ENCODE measurements at regions not wholly inside any gene's neighbourhood (a gene's known extent, or its start where the extent isn't known, plus 50 kb on each side); places are given as distances from the start of the nearest gene placed in this dataset.
A peak's percentile ranks its signal among the peaks of the same experiment; 100 is the strongest.

DNA sequence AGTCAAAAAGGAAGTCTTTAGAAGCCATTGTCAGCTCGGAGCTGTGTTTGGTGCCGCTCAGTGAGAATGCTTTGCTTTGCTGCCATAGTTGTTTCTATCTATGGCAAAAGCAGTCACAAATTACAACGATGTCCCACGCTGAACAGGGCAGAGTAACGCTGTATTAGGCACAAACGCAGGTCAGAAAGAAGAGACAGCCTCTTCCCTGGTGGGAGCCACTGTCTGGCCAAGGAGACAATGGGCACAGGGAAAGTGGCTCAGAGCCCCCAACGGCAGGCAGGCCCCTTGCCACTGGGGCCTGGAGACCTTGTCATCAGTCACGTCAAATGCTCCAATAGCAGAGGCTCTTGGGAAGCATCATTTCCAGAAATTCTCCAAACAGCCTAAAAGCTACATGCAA, 244.2 kb downstream of the TEX29 start:
- H3K27ac Mint-ChIP-seq, result no peak overlapping the region
- POLR2A ChIA-PET, result no interaction called here
- no peak for ATAC-seq
- no peak overlapping the region for H3K4me3 Mint-ChIP-seq
- DNase-seq, result no peak
- H3K27me3 Mint-ChIP-seq, result peaks cover 2 to 65% (median 28%) of the 10 kb centered on the region in 5 donors
- H3K4me1 Mint-ChIP-seq, result peaks cover 0 to 3% (median 0%) of the 10 kb centered on the region in 4 donors
- H3K36me3 Mint-ChIP-seq, result peaks cover 0 to 8% (median 0%) of the 10 kb centered on the region in 3 donors
- peaks cover 0 to 9% (median 0%) of the 10 kb centered on the region in 9 donors for H3K9me3 Mint-ChIP-seq

GRCh38 chr13:111565400-111565799, 245.0 kb downstream of the TEX29 start:
- H3K36me3 Mint-ChIP-seq, result peaks cover 0 to 8% (median 0%) of the 10 kb centered on the region in 3 donors
- H3K9me3 Mint-ChIP-seq, result peaks cover 0 to 10% (median 0%) of the 10 kb centered on the region in 9 donors
- no peak overlapping the region for H3K27ac Mint-ChIP-seq

GRCh38 chr13:111566567-111566966, 246.1 kb downstream of the TEX29 start:
- peaks cover 0 to 13% (median 0%) of the 10 kb centered on the region in 9 donors for H3K9me3 Mint-ChIP-seq
- peaks cover 0 to 8% (median 0%) of the 10 kb centered on the region in 3 donors for H3K36me3 Mint-ChIP-seq
- no peaks in the 10 kb centered on the region for H3K4me1 Mint-ChIP-seq
- POLR2A ChIA-PET, result no interaction called here
- peaks cover 2 to 62% (median 24%) of the 10 kb centered on the region in 5 donors for H3K27me3 Mint-ChIP-seq
- H3K4me3 Mint-ChIP-seq, result no peak overlapping the region
- ATAC-seq (no peak), DNase-seq (no peak)
- no peak overlapping the region for H3K27ac Mint-ChIP-seq

More at GRCh38 chr13:111565400-111565799, 245.0 kb downstream of the TEX29 start:
- Mint-ChIP-seq H3K4me1 (peaks cover 0 to 3% (median 0%) of the 10 kb centered on the region in 4 donors), H3K4me3 (no peak overlapping the region), H3K27me3 (peaks cover 2 to 70% (median 28%) of the 10 kb centered on the region in 5 donors)
- DNase-seq (no peak), ATAC-seq (no peak)
- POLR2A ChIA-PET, result no interaction called here

GRCh38 chr13:111567637-111568036, 247.2 kb downstream of the TEX29 start:
- no peak overlapping the region for H3K4me3 Mint-ChIP-seq
- DNase-seq (no peak), ATAC-seq (no peak)
- peaks cover 0 to 51% (median 15%) of the 10 kb centered on the region in 5 donors for H3K27me3 Mint-ChIP-seq
- peaks cover 0 to 17% (median 3%) of the 10 kb centered on the region in 9 donors for H3K9me3 Mint-ChIP-seq
- peaks cover 0 to 12% (median under 1%) of the 10 kb centered on the region in 3 donors for H3K36me3 Mint-ChIP-seq
- POLR2A ChIA-PET, result no interaction called here
- no peaks in the 10 kb centered on the region for H3K4me1 Mint-ChIP-seq
- no peak overlapping the region for H3K27ac Mint-ChIP-seq

GRCh38 chr13:111568290-111568689, 247.8 kb downstream of the TEX29 start:
- no peaks in the 10 kb centered on the region for H3K4me1 Mint-ChIP-seq
- H3K27ac Mint-ChIP-seq, result peak overlapping the region in 1 of 10 donors; percentile 0
- ATAC-seq, result no peak
- peaks cover 0 to 23% (median 3%) of the 10 kb centered on the region in 9 donors for H3K9me3 Mint-ChIP-seq
- POLR2A ChIA-PET, result no interaction called here
- H3K4me3 Mint-ChIP-seq, result no peak overlapping the region
- no peak for DNase-seq
- H3K36me3 Mint-ChIP-seq, result peaks cover 0 to 14% (median 2%) of the 10 kb centered on the region in 3 donors
- peaks cover 0 to 49% (median 14%) of the 10 kb centered on the region in 5 donors for H3K27me3 Mint-ChIP-seq

DNA sequence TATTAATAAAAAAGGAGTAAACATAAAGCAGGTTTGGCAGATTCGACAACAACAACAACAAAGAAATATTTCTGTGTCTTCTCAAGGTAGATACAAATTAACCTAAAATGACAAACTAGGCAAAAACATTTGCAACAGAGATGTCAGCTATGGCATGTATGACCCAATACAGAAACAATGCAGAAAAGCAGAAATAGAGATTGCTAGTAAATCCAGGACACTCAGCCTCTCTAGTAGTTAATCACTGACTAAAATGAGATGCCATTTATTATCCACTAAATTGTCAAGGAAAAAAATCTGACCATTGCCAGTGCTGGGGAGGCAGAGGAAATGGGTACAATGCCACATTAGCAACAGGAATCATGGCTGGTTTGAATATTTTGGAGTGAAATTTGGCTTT, 250.5 kb downstream of the TEX29 start:
- peaks cover 0 to 37% (median 4%) of the 10 kb centered on the region in 5 donors for H3K27me3 Mint-ChIP-seq

DNA sequence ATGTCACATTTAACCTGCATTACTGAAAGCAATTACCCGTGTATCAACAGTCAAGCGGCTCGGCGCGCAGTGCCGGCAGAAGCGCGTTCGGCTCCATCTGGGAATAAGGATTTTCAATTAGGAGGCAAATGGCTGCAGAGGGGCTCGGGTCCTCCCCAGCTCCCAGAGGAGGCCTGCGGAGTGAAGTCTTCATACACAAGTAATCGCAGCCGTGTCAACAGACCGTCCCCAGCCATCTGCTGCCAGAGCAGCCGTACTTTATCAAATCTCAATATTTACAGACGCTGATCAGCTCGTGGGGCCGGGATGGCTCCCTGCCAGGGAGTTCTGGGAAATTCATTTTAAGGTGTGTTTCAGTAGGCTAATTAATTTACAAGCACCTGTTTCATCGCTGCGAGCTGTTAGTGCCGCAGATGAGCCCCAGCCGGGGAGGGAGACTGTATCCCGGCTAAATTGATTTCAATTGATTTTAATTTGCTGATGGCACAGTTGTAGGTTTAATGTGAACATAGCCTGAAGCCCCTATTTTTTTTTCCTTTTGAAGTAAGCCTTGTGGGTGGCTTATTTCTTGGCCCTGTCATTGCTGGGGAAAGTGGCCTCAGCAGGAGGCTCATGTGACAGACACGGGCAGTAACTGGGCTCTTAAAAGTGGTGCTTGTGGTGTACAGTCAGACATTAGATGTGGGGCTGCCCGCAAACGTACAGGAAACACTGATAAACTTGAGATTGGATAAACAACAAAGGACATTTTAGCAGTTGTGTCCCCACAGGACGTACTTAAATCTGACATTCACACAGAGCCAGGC, 252.7 kb downstream of the TEX29 start:
- Mint-ChIP-seq H3K4me1 (no peaks in the 10 kb centered on the region), H3K9me3 (peaks cover 11 to 53% (median 17%) of the 10 kb centered on the region in 9 donors)
- POLR2A ChIA-PET, result no interaction called here

More for the DNA sequence above, 250.5 kb downstream of the TEX29 start:
- POLR2A ChIA-PET, result no interaction called here
- ATAC-seq (no peak), DNase-seq (no peak)
- H3K4me1 Mint-ChIP-seq, result no peaks in the 10 kb centered on the region
- H3K4me3 Mint-ChIP-seq, result no peak overlapping the region
- peaks cover 8 to 41% (median 18%) of the 10 kb centered on the region in 9 donors for H3K9me3 Mint-ChIP-seq
- no peak overlapping the region for H3K27ac Mint-ChIP-seq
- H3K36me3 Mint-ChIP-seq, result peaks cover 0 to 28% (median 4%) of the 10 kb centered on the region in 3 donors

GRCh38 chr13:111573801-111574200, 253.4 kb downstream of the TEX29 start:
- ATAC-seq (no peak), DNase-seq (no peak)
- POLR2A ChIA-PET, result no interaction called here
- Mint-ChIP-seq H3K36me3 (peaks cover 0 to 27% (median 4%) of the 10 kb centered on the region in 3 donors), H3K27ac (no peak overlapping the region), H3K27me3 (peaks cover 0 to 22% (median 0%) of the 10 kb centered on the region in 5 donors), H3K4me1 (no peaks in the 10 kb centered on the region), H3K4me3 (no peak overlapping the region), H3K9me3 (peaks cover 11 to 51% (median 17%) of the 10 kb centered on the region in 9 donors)

More for the DNA sequence above, 252.7 kb downstream of the TEX29 start:
- Mint-ChIP-seq H3K4me3 (no peak overlapping the region), H3K36me3 (peaks cover 0 to 28% (median 4%) of the 10 kb centered on the region in 3 donors), H3K27me3 (peaks cover 0 to 25% (median 1%) of the 10 kb centered on the region in 5 donors), H3K27ac (no peak overlapping the region)
- DNase-seq (no peak), ATAC-seq (no peak)

GRCh38 chr13:111575276-111575675, 254.8 kb downstream of the TEX29 start:
- Mint-ChIP-seq H3K27me3 (peaks cover 0 to 9% (median 0%) of the 10 kb centered on the region in 5 donors), H3K4me3 (no peak overlapping the region), H3K9me3 (peaks cover 11 to 56% (median 19%) of the 10 kb centered on the region in 9 donors), H3K27ac (no peak overlapping the region), H3K4me1 (no peaks in the 10 kb centered on the region), H3K36me3 (peaks cover 0 to 20% (median 4%) of the 10 kb centered on the region in 3 donors)
- ATAC-seq (no peak), DNase-seq (no peak)
- POLR2A ChIA-PET, result no interaction called here

- H3K27me3 Mint-ChIP-seq, result peaks cover 0 to 9% (median 0%) of the 10 kb centered on the region in 5 donors
- ATAC-seq, result no peak
Observed at GRCh38 chr13:111575719-111576118, 255.3 kb downstream of the TEX29 start.

GRCh38 chr13:111577208-111577828, 256.9 kb downstream of the TEX29 start:
- Mint-ChIP-seq H3K4me1 (no peaks in the 10 kb centered on the region), H3K9me3 (peaks cover 12 to 60% (median 19%) of the 10 kb centered on the region in 9 donors), H3K27me3 (peaks cover 0 to 19% (median 0%) of the 10 kb centered on the region in 5 donors), H3K36me3 (peaks cover 0 to 20% (median 4%) of the 10 kb centered on the region in 3 donors), H3K27ac (no peak overlapping the region), H3K4me3 (no peak overlapping the region)
- POLR2A ChIA-PET, result no interaction called here
- no peak for DNase-seq
- ATAC-seq, result no peak

More at GRCh38 chr13:111575719-111576118, 255.3 kb downstream of the TEX29 start:
- Mint-ChIP-seq H3K36me3 (peaks cover 0 to 20% (median 4%) of the 10 kb centered on the region in 3 donors), H3K4me3 (no peak overlapping the region), H3K9me3 (peaks cover 11 to 56% (median 19%) of the 10 kb centered on the region in 9 donors), H3K27ac (no peak overlapping the region), H3K4me1 (no peaks in the 10 kb centered on the region)
- POLR2A ChIA-PET, result no interaction called here
- no peak for DNase-seq

- Mint-ChIP-seq H3K27ac (no peak overlapping the region), H3K27me3 (peaks cover 0 to 21% (median 0%) of the 10 kb centered on the region in 5 donors), H3K9me3 (peaks cover 10 to 53% (median 19%) of the 10 kb centered on the region in 9 donors), H3K4me1 (no peaks in the 10 kb centered on the region), H3K4me3 (no peak overlapping the region), H3K36me3 (peaks cover 0 to 14% (median 2%) of the 10 kb centered on the region in 3 donors)
- DNase-seq (no peak), ATAC-seq (no peak)
- POLR2A ChIA-PET, result no interaction called here
Observed at GRCh38 chr13:111577956-111578605, 257.6 kb downstream of the TEX29 start.

Data from naive thymus-derived CD8-positive, alpha-beta T cell (primary cell).